WTC11 (cell line): ENCODE measurements at regions not wholly inside any gene's neighbourhood (a gene's known extent, or its start where the extent isn't known, plus 50 kb on each side); places are given as distances from the start of the nearest gene placed in this dataset.
A peak's percentile ranks its signal among the peaks of the same experiment; 100 is the strongest.

ENCODE experiments used
- ATAC-seq: fragments of 200-7000 bp; cut with Tn5 transposase; 2 replicates; pipeline ENCODE4 v1.10.0; 2021; ENCODE audit warnings: mild to moderate bottlenecking, moderate library complexity
- CTCF ChIA-PET: fragments of 300-600 bp; sonication (Branson Sonifier 250); formaldehyde crosslinking; loops from one replicate; lab custom pipeline; 2021; ENCODE audit warnings: antibody characterized with exemption; lab: Charles Lee
- POLR2A ChIA-PET: fragments of 350-600 bp; sonication (Branson Sonifier 250); formaldehyde crosslinking; loops from one replicate; lab custom pipeline; 2021; ENCODE audit warnings: antibody characterized with exemption; lab: Charles Lee
- DNase-seq: peaks from one replicate; pipeline ENCODE4 v3.0.0; 2021; ENCODE audit warnings: low spot score
- H3K27ac Mint-ChIP-seq: 2 replicates; pipeline ENCODE4 v1.8.0; 2021; ENCODE audit warnings: mixed read lengths
- H3K27me3 Mint-ChIP-seq: 2 replicates; pipeline ENCODE4 v1.8.0; 2021; ENCODE audit warnings: low read depth, mild to moderate bottlenecking, moderate library complexity, mixed read lengths
- H3K36me3 Mint-ChIP-seq: 2 replicates; pipeline ENCODE4 v1.8.0; 2021; ENCODE audit warnings: mixed read lengths
- H3K4me1 Mint-ChIP-seq: 2 replicates; pipeline ENCODE4 v1.8.0; 2022; ENCODE audit warnings: mixed read lengths
- H3K4me3 Mint-ChIP-seq: 2 replicates; pipeline ENCODE4 v1.8.0; 2021; ENCODE audit warnings: mild to moderate bottlenecking, moderate library complexity, mixed read lengths
- H3K9me3 Mint-ChIP-seq: 2 replicates; pipeline ENCODE4 v1.8.0; 2021; ENCODE audit warnings: mixed read lengths
- CREB1 ChIP-seq: sonication (generic); formaldehyde crosslinking; IDR thresholded peaks from 2 replicates; pipeline ENCODE4 v1.8.0; 2023; ENCODE audit warnings: mild to moderate bottlenecking, missing genetic modification reagents
- ESRRA ChIP-seq: sonication (generic); formaldehyde crosslinking; IDR thresholded peaks from 2 replicates; pipeline ENCODE4 v1.8.1; 2022; ENCODE audit warnings: mild to moderate bottlenecking, missing genetic modification reagents, borderline replicate concordance
- FOXJ3 ChIP-seq: sonication (generic); formaldehyde crosslinking; IDR thresholded peaks from 2 replicates; pipeline ENCODE4 v1.9.0; 2021; ENCODE audit warnings: missing genetic modification reagents, mild to moderate bottlenecking, borderline replicate concordance
- GTF2I ChIP-seq: fragments of 250-450 bp; sonication (Bioruptor Pico); conservative IDR thresholded peaks from 2 replicates; pipeline ENCODE4 v1.4.0; 2021; ENCODE audit warnings: mild to moderate bottlenecking
- HMGA2 ChIP-seq: fragments of 250-450 bp; sonication (Bioruptor Pico); IDR thresholded peaks from 2 replicates; pipeline ENCODE4 v1.4.0; 2021; ENCODE audit warnings: mild to moderate bottlenecking, moderate library complexity
- TEAD1 ChIP-seq: sonication (generic); formaldehyde crosslinking; IDR thresholded peaks from 2 replicates; pipeline ENCODE4 v1.8.0; 2022; ENCODE audit warnings: mild to moderate bottlenecking, missing genetic modification reagents
- TP53 ChIP-seq: sonication (generic); formaldehyde crosslinking; IDR thresholded peaks from 2 replicates; pipeline ENCODE4 v1.8.1; 2023; ENCODE audit warnings: mild to moderate bottlenecking, missing genetic modification reagents
- ZNF121 ChIP-seq: sonication (generic); formaldehyde crosslinking; IDR thresholded peaks from 2 replicates; pipeline ENCODE4 v1.8.0; 2023; ENCODE audit warnings: missing genetic modification reagents
- ZNF263 ChIP-seq: sonication (generic); formaldehyde crosslinking; IDR thresholded peaks from 2 replicates; pipeline ENCODE4 v1.8.1; 2022; ENCODE audit warnings: low read depth, mild to moderate bottlenecking, moderate library complexity, missing genetic modification reagents
- TF ChIP-seq, protein P1 (sequence below): sonication (generic); formaldehyde crosslinking; IDR thresholded peaks from 2 replicates; pipeline ENCODE4 v1.8.1; 2023; ENCODE audit warnings: mild to moderate bottlenecking, missing genetic modification reagents, moderate library complexity
- TF ChIP-seq, protein P2 (sequence below): sonication (generic); formaldehyde crosslinking; IDR thresholded peaks from 2 replicates; pipeline ENCODE4 v1.8.1; 2023; ENCODE audit warnings: mild to moderate bottlenecking, missing genetic modification reagents, moderate library complexity
- TF ChIP-seq, protein P3 (sequence below): sonication (generic); formaldehyde crosslinking; IDR thresholded peaks from 2 replicates; pipeline ENCODE4 v1.8.0; 2022; ENCODE audit warnings: missing genetic modification reagents
- TF ChIP-seq, protein P4 (sequence below): fragments of 250-450 bp; sonication (Bioruptor Pico); conservative IDR thresholded peaks from 2 replicates; pipeline ENCODE4 v1.9.0; 2021; ENCODE audit warnings: mild to moderate bottlenecking

DNA sequence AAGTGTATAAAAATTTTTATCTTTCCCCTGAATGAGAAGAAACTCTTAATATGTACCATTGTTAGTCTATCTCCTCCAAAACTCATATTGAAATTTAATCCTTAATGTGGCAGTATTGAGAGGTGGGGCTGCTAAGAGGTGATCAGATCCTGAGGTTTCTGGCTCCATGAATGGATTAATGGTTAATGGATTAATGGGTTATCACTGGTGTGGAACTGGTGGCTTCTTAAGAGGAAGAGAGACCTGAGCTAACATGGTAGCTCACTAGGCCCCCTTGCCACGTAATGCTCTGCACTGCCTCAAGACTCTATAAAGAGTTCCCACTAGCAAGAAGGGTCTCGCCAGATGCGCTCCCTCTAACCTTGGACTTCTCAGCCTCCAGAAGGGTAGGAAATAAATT is 70.6 kb upstream of the ZBTB18 start (continued):
- TF ChIP-seq, protein P1, sequence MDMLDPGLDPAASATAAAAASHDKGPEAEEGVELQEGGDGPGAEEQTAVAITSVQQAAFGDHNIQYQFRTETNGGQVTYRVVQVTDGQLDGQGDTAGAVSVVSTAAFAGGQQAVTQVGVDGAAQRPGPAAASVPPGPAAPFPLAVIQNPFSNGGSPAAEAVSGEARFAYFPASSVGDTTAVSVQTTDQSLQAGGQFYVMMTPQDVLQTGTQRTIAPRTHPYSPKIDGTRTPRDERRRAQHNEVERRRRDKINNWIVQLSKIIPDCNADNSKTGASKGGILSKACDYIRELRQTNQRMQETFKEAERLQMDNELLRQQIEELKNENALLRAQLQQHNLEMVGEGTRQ, result no peak
- no peak for TF ChIP-seq ZNF263 (CRISPR knock-in tag)

DNA sequence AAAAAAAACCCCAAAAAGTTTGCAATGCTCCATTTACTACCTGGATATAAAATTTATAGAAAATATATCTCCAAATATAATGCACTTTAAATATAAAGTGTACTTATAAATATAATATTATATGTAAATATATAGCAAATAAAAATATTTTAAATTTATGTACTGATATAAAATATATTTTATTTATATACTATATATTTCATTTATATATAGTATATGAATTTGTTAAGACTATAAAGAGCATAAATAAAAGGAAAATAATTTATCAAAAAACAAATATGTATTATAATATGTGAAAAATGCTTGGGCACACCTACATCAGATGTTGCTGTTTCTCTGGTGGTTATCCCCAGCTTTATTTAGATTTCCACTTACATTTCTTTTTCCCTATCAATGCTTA is 71.0 kb upstream of the ZBTB18 start:
- ATAC-seq (no peak), DNase-seq (no peak)
- Mint-ChIP-seq H3K27me3 (no peaks in the 10 kb centered on the region), H3K9me3 (no peaks in the 10 kb centered on the region), H3K4me1 (peaks cover 4% of the 10 kb centered on the region), H3K27ac (no peak overlapping the region), H3K4me3 (no peak overlapping the region), H3K36me3 (no peaks in the 10 kb centered on the region)
- ChIA-PET POLR2A (no interaction called here), CTCF (no interaction called here)
- TF ChIP-seq HMGA2, result peak; percentile 93
- TF ChIP-seq CREB1 (CRISPR knock-in tag), result no peak

DNA sequence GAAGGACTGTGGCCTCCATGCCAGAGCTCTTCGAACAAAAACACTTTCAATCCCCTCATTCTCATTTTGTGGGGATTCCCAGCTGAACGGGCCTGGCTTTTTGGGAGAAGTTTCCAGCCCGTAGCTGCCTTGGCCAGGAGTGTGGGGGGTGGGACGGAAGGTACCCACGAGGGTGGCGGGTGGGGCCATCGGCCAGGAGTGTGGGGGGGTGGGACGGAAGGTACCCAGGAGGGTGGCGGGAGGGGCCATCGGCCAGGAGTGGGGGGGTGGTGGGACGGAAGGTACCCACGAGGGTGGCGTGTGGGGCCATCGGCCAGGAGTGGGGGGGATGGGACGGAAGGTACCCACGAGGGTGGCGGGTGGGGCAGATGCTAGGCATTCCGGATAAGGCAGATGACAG is 71.7 kb upstream of the ZBTB18 start:
- no peak for DNase-seq
- CTCF ChIA-PET, result no interaction called here
- POLR2A ChIA-PET, result no interaction called here
- Mint-ChIP-seq H3K27ac (no peak overlapping the region), H3K9me3 (no peaks in the 10 kb centered on the region), H3K4me1 (peaks cover 4% of the 10 kb centered on the region), H3K36me3 (no peaks in the 10 kb centered on the region), H3K4me3 (no peak overlapping the region), H3K27me3 (no peaks in the 10 kb centered on the region)
- TF ChIP-seq, protein P2, sequence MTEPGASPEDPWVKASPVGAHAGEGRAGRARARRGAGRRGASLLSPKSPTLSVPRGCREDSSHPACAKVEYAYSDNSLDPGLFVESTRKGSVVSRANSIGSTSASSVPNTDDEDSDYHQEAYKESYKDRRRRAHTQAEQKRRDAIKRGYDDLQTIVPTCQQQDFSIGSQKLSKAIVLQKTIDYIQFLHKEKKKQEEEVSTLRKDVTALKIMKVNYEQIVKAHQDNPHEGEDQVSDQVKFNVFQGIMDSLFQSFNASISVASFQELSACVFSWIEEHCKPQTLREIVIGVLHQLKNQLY (CRISPR knock-in tag), result no peak
- no peak for ATAC-seq

DNA sequence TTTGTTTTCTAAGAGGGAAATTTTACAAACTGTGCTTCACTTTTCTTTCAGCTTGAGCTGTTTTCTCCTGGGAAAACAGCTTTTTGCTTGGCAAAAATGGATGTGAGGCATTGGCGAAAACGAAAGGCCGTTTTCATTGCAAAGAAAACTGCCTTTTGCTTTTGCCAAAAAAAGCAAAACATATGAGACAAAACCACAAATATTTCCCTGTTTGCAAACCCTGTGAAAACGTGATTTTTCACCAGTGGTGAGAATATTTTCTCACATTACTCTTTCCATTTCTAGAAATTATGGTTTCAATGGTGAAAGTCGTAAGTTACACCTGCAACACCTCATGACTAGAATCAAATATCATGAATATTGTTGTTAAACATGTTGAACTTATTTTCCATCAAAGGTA is 74.0 kb upstream of the ZBTB18 start:
- Mint-ChIP-seq H3K4me1 (peaks cover under 1% of the 10 kb centered on the region; the same call in 1 of the 2 replicates), H3K27ac (no peak overlapping the region), H3K4me3 (no peak overlapping the region), H3K36me3 (no peaks in the 10 kb centered on the region), H3K27me3 (no peaks in the 10 kb centered on the region), H3K9me3 (no peaks in the 10 kb centered on the region)
- CTCF ChIA-PET, result no interaction called here
- ATAC-seq, result no peak
- DNase-seq, result no peak
- POLR2A ChIA-PET, result no interaction called here
- TF ChIP-seq, protein P3, sequence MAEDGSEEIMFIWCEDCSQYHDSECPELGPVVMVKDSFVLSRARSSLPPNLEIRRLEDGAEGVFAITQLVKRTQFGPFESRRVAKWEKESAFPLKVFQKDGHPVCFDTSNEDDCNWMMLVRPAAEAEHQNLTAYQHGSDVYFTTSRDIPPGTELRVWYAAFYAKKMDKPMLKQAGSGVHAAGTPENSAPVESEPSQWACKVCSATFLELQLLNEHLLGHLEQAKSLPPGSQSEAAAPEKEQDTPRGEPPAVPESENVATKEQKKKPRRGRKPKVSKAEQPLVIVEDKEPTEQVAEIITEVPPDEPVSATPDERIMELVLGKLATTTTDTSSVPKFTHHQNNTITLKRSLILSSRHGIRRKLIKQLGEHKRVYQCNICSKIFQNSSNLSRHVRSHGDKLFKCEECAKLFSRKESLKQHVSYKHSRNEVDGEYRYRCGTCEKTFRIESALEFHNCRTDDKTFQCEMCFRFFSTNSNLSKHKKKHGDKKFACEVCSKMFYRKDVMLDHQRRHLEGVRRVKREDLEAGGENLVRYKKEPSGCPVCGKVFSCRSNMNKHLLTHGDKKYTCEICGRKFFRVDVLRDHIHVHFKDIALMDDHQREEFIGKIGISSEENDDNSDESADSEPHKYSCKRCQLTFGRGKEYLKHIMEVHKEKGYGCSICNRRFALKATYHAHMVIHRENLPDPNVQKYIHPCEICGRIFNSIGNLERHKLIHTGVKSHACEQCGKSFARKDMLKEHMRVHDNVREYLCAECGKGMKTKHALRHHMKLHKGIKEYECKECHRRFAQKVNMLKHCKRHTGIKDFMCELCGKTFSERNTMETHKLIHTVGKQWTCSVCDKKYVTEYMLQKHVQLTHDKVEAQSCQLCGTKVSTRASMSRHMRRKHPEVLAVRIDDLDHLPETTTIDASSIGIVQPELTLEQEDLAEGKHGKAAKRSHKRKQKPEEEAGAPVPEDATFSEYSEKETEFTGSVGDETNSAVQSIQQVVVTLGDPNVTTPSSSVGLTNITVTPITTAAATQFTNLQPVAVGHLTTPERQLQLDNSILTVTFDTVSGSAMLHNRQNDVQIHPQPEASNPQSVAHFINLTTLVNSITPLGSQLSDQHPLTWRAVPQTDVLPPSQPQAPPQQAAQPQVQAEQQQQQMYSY (CRISPR knock-in tag), result no peak
- TF ChIP-seq TP53 (CRISPR knock-in tag) (no peak), ESRRA (CRISPR knock-in tag) (no peak)

DNA sequence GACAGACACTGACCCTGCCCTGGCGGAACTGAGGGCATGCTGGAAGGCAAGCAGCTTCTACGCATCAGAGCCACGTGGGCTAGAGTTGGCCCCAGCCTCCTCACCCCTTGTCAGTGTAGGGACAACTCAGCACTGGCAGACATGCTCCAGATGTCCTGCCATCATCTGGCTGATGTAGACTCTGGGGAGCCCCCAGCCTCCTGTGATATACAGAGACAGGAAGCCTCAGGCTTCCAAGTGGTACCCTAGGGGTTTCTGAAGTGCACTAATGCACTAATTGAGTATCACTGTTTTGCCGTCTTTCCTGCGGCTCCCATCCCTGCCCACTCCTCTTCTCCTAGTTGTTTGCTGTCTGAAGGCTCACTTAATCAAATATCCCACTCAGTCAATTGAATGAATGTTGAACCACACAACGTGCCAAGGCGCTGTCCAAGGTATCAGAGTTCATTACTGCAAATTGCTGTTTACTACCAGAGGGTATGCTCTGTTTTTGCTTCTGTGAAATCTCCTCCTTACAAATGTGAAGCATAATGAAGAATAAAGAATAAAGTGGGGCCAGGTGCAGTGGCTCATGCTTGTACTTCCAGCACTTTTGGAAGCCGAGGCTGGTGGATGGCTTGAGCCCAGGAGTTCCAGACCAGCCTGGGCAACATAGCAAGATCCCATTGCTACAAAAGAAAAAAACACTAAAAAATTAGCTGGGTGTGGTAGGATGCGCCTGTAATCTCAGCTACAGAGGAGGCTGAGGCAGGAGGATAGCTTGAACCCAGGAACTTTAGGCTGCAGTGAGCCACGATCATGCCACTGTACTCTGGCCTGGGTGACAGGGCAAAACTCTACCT is 76.4 kb upstream of the ZBTB18 start:
- DNase-seq (no peak), ATAC-seq (no peak)
- POLR2A ChIA-PET, result no interaction called here
- H3K27me3 Mint-ChIP-seq, result no peaks in the 10 kb centered on the region
- peaks cover 3% of the 10 kb centered on the region; the same call in 1 of the 2 replicates for H3K4me1 Mint-ChIP-seq
- CTCF ChIA-PET, result no interaction called here
- no peak overlapping the region for H3K4me3 Mint-ChIP-seq
- TF ChIP-seq TEAD1 (CRISPR knock-in tag) (no peak), ZNF121 (peak; percentile 32; the same call in 1 of the 2 replicates), FOXJ3 (no peak), GTF2I (CRISPR knock-in tag) (0 out of 2 replicates have a peak, but pooled peaks have one; percentile 60), CREB1 (CRISPR knock-in tag) (no peak), ESRRA (CRISPR knock-in tag) (no peak)
- TF ChIP-seq, protein P4, sequence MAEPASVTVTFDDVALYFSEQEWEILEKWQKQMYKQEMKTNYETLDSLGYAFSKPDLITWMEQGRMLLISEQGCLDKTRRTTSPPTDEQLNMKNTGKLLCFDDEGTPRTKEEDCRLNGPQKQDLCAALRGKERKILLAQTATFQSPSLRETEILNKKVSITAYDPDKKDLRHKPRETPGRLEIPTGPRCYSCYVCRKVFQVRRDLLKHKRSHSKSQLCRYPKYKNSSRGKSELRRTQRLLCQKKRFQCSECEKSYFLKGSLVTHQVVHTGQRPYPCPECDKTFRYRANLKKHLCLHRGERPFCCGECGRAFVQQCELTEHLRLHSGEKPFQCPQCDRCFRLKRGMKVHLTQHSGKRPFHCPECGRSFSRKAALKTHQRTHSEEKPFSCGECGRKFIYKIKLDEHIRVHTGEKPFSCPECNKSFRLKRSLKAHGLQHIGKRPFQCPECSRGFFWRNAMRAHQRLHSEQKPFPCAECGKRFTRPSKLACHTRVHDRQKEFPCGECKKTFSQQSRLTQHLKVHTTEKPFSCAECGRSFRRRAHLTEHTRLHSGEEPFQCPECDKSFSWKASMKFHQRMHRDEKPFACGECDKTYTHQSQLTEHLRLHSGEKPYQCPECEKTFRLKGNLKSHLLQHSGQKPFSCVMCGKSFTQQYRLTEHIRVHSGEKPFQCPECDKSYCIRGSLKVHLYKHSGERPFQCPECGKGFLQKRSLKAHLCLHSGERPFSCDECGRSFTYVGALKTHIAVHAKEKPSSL (CRISPR knock-in tag), result no peak
- H3K9me3 Mint-ChIP-seq, result no peaks in the 10 kb centered on the region
- H3K27ac Mint-ChIP-seq, result no peak overlapping the region
- no peaks in the 10 kb centered on the region for H3K36me3 Mint-ChIP-seq
